Peyer's patch (tissue), 4 donors: ENCODE measurements at regions not wholly inside any gene's neighbourhood (a gene's known extent, or its start where the extent isn't known, plus 50 kb on each side); places are given as distances from the start of the nearest gene placed in this dataset.

ENCODE experiments used
- DNase-seq, 3 donors: peaks; one replicate each; pipeline ENCODE4 v3.0.0-alpha.2; 2017 to 2019
- H3K27ac ChIP-seq, 4 donors: fragments of 200-600 bp; sonication (generic); one replicate each; pipeline ENCODE4 v1.5.1; 2016 to 2019
- H3K27me3 ChIP-seq, 2 donors: fragments of 200-600 bp; sonication (generic); one replicate each; pipeline ENCODE4 v1.5.1; 2019
- H3K36me3 ChIP-seq, 3 donors: fragments of 200-600 bp; sonication (generic); one replicate each; pipeline ENCODE4 v1.5.1; 2016 to 2019
- H3K4me1 ChIP-seq, 4 donors: fragments of 200-600 bp; sonication (generic); one replicate each; pipeline ENCODE4 v1.5.1; 2016 to 2019
- H3K4me3 ChIP-seq, 4 donors: fragments of 200-600 bp; sonication (generic); 1 replicate in 3 of 4; 2 replicates in 1 of 4; pipeline ENCODE4 v1.5.1; 2016 to 2019; ENCODE audit warnings: mild to moderate bottlenecking in 1 of 4
- H3K9me3 ChIP-seq, 4 donors: fragments of 200-600 bp; sonication (generic); one replicate each; pipeline ENCODE4 v1.5.1; 2016 to 2019; ENCODE audit warnings: mild to moderate bottlenecking in 1 of 4
- CTCF ChIP-seq, 6 experiments: fragments of 450-650 bp in 4 of 6; fragments of 200-600 bp in 2 of 6; sonication (generic) in 1 of 6; IDR thresholded peaks; one replicate each; pipeline ENCODE4 v1.5.1; 2017 to 2019; ENCODE audit warnings: antibody characterized with exemption in 6 of 6, mild to moderate bottlenecking in 3 of 6, moderate library complexity in 1 of 6
- POLR2A ChIP-seq, 2 donors: fragments of 450-650 bp; IDR thresholded peaks; one replicate each; pipeline ENCODE4 v1.5.1; 2017; ENCODE audit warnings: antibody characterized with exemption in 2 of 2, mild to moderate bottlenecking in 2 of 2, moderate library complexity in 2 of 2

- TF ChIP-seq CTCF (IDR thresholded peaks at IDR 0.05) (no peak), POLR2A (IDR thresholded peaks at IDR 0.05) (no peak)
- no peak overlapping the region for H3K27ac ChIP-seq
- H3K4me3 ChIP-seq = no peak overlapping the region
- H3K9me3 ChIP-seq = no peaks in the 10 kb centered on the region
- no peaks in the 10 kb centered on the region for H3K36me3 ChIP-seq
- no peaks in the 10 kb centered on the region for H3K4me1 ChIP-seq
- no peak for DNase-seq
- no peaks in the 10 kb centered on the region for H3K27me3 ChIP-seq
Measured at GRCh38 chr6:122079916-122080315, 319.5 kb upstream of the HSF2 start.

GRCh38 chr6:122081921-122082320, 317.5 kb upstream of the HSF2 start:
- no peak for DNase-seq
- H3K9me3 ChIP-seq = no peaks in the 10 kb centered on the region
- H3K27ac ChIP-seq = no peak overlapping the region
- no peaks in the 10 kb centered on the region for H3K4me1 ChIP-seq
- no peak for TF ChIP-seq POLR2A (IDR thresholded peaks at IDR 0.05)
- no peak for TF ChIP-seq CTCF (IDR thresholded peaks at IDR 0.05)
- H3K27me3 ChIP-seq = no peaks in the 10 kb centered on the region
- H3K4me3 ChIP-seq = no peak overlapping the region
- no peaks in the 10 kb centered on the region for H3K36me3 ChIP-seq

- H3K4me1 ChIP-seq = no peaks in the 10 kb centered on the region
- H3K27me3 ChIP-seq = no peaks in the 10 kb centered on the region
- TF ChIP-seq CTCF (IDR thresholded peaks at IDR 0.05) (no peak), POLR2A (IDR thresholded peaks at IDR 0.05) (no peak)
- H3K9me3 ChIP-seq = no peaks in the 10 kb centered on the region
- DNase-seq = no peak
- no peaks in the 10 kb centered on the region for H3K36me3 ChIP-seq
- H3K27ac ChIP-seq = no peak overlapping the region
- H3K4me3 ChIP-seq = no peak overlapping the region
Measured at GRCh38 chr6:122082370-122082769, 317.1 kb upstream of the HSF2 start.

- H3K27ac ChIP-seq = no peak overlapping the region
- DNase-seq = no peak
- H3K27me3 ChIP-seq = no peaks in the 10 kb centered on the region
- no peak overlapping the region for H3K4me3 ChIP-seq
- no peak for TF ChIP-seq POLR2A (IDR thresholded peaks at IDR 0.05)
- no peak for TF ChIP-seq CTCF (IDR thresholded peaks at IDR 0.05)
- H3K36me3 ChIP-seq = no peaks in the 10 kb centered on the region
- no peaks in the 10 kb centered on the region for H3K9me3 ChIP-seq
- no peaks in the 10 kb centered on the region for H3K4me1 ChIP-seq
Measured at GRCh38 chr6:122092366-122092765, 307.1 kb upstream of the HSF2 start.

GRCh38 chr6:122098201-122098678, 301.2 kb upstream of the HSF2 start:
- H3K4me1 ChIP-seq = no peaks in the 10 kb centered on the region
- H3K27me3 ChIP-seq = no peaks in the 10 kb centered on the region
- no peak for TF ChIP-seq CTCF (IDR thresholded peaks at IDR 0.05)
- no peak for TF ChIP-seq POLR2A (IDR thresholded peaks at IDR 0.05)
- no peak overlapping the region for H3K27ac ChIP-seq
- no peaks in the 10 kb centered on the region for H3K36me3 ChIP-seq
- DNase-seq = no peak
- H3K9me3 ChIP-seq = no peaks in the 10 kb centered on the region
- no peak overlapping the region for H3K4me3 ChIP-seq

- Histone ChIP-seq H3K27ac (no peak overlapping the region), H3K4me3 (no peak overlapping the region), H3K36me3 (no peaks in the 10 kb centered on the region), H3K4me1 (no peaks in the 10 kb centered on the region), H3K27me3 (no peaks in the 10 kb centered on the region), H3K9me3 (no peaks in the 10 kb centered on the region)
- DNase-seq = no peak
- TF ChIP-seq CTCF (IDR thresholded peaks at IDR 0.05) (no peak), POLR2A (IDR thresholded peaks at IDR 0.05) (no peak)
Measured at GRCh38 chr6:122102026-122102425, 297.4 kb upstream of the HSF2 start.
